Muscle of back (tissue), 3 donors: ENCODE measurements at regions not wholly inside any gene's neighbourhood (a gene's known extent, or its start where the extent isn't known, plus 50 kb on each side); places are given as distances from the start of the nearest gene placed in this dataset.

ENCODE experiments used
- DNase-seq, 3 donors: peaks; one replicate each; pipeline versions ENCODE4 v3.0.0 to v3.0.0-alpha.2; 2013

DNA sequence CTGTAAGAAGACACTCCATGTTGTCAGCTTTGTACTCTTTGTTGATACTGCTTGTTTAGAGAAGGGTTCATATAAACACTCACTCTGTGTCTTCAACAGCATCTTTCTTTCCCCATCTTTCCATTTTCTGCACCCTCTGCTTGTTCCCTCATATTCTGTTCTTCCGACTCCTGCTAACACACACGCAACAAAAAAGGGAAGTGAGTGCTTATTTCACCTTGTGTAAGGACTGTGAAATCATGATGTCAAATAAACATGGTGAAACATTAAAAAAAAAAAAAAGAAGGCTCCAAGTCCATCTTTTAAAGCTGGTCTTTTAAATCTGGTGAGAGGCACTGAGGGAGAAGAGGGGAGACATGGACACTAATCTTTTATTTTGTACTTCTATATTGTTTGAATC is 145.4 kb downstream of the RPAP3 start:
- no peak for DNase-seq

DNA sequence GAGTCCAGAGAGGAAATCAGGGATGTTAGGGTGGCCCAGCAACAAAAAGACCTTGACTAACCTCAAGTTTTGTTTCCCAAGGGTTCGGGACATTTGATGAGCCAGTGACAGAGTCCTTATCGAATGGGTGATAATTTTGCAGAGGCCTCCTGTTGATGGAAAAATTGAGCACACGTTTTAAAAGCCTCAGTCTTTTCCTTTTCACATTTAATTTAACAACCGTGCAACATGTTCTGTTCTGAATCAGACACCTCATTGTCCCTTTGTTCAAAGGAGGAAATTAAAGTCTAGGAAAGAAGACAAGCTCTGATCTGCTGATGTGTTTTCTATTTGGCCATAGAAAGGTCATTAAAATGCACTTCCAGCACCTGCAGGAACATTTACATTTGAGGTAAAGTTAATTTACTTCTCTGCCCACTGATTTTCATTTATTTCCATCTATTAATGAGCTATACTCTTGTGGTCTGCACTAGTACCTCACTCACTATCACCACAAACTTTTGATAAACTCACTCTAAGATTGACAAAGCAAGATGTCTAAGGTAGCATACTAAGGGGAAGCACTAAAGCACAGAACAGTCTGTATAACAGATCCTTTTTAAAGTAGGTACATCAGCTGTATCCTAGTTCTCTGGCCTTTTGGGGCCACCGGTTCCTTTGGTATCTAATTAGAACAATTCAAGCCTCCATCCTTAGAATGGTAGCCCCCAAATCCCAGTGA is 147.0 kb downstream of the RPAP3 start:
- DNase-seq, result no peak

DNA sequence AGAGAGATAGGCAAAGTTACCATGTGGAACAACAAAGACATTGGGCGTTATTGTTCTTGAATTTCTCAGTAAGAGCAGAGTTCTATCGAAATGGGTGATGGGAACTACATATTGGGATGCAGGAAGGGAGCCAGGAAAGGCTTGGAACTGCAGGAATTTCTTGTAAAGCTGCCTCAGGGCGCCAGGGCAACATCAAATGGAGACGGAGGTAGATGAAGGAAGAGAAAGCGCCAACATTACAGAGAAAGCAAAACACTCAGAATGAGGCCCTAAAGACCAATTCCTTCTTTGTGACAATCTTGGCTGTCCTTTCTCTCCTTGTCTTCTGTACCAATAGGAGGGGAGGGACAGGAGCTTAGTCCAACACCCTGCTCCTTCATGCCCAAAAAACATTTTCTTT is 148.4 kb downstream of the RPAP3 start:
- DNase-seq, result no peak

DNA sequence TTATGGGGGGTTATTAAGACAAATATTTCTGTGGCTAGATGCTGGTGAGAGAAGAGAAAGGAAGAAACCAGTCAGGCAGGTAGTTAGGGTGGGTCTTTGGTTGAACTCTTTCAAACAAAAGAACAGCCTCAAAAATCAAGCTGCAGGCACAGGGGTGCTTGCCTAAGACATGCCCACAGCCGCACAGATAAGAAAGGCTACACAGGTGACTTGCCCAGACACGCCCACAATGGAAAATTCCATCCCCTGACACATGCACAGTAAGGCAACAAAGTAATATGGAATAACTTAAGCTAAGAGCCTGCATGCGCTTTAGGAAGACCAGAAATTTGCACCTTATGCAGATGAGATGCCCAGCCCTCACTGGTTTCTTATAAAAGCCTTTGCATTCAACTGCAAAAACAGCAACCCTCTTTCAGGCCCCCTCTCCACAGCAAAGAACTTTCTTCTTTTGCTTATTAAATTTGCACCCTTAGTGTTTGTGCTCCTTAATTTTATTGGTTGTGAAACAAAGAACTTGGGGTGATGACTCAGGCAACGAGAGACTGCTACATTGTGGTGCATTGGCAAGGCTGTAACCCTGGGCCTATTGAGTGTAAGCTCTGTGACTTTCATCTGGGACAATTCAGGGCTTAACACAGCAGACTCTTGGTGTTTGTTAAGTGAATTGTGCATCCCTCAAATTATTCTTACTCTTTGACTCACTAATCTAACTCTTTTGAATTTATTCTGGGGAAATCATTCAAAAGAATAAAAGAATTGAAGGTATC is 149.4 kb downstream of the RPAP3 start:
- DNase-seq, result no peak

DNA sequence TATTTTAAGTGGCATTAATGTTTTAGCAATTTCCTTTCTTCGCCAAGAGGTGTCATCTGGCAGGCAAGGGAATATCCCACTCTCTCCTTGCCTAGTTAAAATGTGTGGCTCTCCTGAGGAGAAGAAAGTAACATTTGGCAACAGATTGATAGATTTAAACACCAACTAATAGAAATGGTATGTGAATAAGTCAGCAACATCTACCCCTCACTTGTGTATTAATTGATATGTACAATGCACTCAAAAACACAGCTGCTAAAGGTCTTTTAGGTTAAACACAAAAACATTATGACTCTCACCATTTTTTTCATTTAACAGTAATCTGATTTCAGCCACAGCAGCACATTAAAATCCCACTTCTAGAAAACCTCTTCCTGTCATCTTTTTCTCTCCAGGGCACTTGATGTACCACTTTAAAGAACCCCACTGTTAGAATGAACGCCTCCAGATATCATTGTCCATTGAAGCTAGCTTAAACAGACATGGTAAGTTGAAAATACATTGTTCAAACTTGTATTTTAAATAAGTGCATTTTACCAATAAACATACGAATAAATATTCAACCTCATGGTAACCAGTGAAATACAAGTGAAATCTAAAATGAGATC is 151.7 kb downstream of the RPAP3 start:
- DNase-seq, result no peak

DNA sequence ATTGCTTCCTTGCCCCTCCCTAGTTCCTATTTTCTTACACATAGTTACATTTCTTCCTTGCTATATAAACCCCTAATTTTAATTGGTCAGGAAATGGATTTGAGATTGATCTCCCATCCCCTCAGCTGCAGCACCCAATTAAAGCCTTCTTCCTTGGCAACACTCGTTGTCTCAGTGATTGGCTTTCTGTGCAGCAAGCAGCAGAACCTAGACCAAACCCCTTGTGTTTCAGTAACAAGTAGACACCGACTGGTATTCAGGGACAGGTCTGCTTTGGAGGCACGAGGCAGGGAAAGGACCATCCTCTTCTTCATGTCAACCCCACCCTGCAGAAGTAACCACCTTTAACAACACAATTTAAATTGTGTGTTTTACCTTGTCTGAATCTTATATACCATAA is 152.6 kb downstream of the RPAP3 start:
- no peak for DNase-seq

DNA sequence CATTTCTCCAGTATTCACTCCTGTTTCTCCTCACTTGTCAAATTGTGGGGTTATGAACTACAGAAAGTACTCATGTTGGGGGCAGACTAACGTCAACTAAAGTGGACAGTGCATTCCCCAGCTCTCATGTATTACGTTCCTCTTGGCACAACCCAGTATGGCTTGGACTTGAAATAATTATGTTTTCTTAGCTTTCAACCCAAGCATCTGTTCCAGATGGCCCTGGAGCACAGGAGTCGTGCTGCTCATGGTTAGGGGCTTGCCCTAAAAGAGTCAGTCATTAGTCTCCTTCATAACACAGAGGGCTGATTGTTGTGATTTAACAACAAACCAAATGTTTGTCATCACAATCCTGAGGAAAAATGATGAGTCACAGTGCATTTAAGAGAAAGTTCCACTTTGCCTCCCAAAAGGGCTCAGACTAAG is 154.4 kb downstream of the RPAP3 start:
- DNase-seq, result peak in 2 of 3 donors; percentile 5 to 9

DNA sequence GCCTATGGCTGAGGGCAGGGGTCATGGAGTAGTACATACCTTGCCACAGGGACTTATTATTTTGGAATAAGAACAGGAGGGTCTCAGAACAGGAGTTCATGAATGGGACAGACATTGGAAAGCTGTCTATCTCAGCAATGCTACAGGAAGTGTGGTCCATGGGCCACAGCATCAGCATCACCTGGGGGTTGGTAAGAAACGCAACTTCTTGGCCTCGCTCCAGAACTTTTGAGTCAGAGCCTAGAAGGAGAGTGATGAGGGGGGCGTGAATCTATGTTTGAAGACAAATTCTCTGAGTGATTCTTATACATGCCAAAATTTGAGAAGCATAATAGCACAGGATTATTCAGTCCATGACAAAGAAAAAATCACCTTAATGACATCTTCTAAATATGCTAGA is 156.6 kb downstream of the RPAP3 start:
- no peak for DNase-seq

DNA sequence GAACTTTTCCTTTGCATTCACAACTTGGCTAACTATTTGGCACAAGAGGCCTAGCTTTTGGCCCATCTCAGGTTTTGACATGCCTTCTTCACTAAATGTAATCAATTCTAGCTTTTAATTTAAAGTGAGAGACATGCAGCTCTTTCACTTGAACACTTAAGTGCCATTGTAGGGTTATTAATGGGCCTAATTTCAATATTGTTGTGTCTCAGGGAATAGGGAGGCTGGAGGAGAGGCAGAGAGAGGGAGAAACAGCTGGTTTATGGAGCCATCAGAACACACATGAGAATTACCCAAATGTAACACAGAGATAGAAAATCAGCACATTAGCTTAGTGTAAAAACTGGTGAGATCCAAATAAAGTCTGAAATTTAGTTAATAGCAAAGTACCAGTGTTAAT is 157.4 kb downstream of the RPAP3 start:
- no peak for DNase-seq

DNA sequence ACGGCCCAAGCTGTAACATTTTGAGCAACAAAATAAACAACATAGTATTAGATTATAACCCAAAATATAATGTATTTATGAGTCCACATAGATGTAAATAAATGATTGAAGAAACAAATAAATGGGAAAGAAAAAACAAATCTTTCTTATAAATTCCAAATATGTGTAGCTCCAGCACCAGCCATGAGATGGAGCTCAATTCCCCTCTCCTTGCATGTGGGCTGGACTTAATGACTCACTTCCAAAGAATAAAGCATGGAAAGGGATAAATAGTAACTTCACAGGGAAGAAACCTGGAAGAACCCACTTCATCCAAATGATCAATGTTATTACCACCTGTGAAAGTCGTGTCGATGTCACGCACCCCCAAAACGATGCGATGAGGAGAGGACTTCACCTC is 158.8 kb downstream of the RPAP3 start:
- no peak for DNase-seq

DNA sequence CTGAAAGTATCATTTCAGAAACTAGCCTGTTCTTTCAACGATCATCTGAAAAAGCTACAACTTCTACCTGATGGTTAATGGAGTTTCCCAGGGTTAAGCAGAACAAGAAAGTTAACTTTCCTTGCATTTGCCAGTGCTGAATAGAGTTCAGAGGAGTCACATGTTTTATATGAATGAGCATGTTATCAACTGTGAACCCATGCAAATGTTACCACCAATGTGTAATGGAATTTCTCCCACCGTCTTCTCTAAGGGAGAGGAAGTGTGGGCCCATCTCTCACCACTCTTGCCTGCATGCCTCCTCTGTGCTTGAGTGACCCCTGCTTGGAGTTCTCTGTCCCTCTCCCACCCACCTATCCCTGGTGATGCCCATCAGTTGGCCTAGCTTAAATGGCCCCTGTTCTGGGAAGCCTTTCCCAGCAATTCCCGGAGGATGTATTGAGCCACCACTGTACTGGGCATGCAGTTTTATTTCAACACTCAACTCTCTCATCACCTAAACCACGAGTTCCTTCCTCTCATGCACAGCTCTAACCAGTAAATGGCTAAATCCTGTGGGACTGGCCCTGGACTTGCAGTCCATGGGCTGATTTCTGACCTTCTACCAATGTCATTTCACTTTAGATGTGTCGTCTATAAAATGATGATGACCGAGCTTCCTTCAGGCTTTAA is 159.8 kb downstream of the RPAP3 start:
- no peak for DNase-seq

DNA sequence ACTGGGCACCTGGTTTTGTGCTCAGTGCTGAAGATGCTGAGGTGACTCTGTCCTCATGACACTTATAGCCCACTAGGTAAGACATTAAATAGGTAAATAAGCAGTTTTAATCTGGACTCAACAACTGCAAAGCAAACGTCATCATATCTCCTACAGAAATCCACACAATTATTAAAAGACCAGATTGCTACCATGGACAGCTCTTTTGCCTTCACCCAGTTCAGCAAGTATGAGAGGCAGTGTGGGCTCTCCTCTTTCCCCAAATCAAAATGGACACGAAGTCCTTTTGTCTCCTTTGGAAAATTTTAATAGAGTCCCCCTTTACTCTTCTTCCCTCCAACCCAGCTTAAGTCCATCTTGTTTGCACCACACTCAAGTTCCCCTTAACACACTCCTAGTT is 171.1 kb downstream of the RPAP3 start:
- peak in 1 of 3 donors; percentile 2 for DNase-seq

DNA sequence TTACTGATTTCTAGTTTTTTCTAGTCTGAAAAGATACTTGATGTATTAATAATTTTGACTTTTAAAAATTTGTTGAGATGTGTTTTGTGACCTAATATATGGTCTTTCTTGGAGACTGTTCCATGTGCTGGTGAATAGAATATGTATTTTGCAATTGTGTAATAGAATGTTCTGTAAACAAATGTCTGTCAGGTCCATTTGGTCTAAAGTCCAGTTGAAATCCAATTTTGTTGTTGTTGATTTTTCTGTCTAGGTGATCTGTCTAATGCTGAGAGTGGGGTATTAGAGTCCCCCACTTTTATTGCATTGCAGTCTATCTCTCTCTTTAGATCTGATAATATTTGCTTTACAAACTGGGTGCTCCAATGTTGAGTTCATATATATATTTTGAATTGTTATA is 175.8 kb downstream of the RPAP3 start:
- no peak for DNase-seq

DNA sequence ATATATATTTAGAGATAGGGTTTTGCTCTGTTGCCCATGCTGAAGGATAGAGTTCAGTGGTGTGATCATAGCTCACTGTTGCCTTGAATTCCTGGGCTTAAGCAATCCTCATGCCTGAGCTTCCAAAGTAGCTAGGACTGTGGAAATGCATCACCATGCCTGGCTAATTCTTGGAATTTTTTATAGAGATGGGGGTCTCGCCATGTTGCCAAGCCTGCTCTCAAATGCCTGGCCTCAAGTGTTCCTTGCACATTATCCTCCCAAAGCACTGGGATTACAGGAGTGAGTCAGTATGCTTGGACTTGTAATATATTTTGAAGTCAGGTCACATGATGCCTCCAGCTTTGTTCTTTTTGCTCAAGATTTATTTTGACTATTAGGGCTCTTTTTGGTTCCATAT is 178.0 kb downstream of the RPAP3 start:
- DNase-seq, result no peak

DNA sequence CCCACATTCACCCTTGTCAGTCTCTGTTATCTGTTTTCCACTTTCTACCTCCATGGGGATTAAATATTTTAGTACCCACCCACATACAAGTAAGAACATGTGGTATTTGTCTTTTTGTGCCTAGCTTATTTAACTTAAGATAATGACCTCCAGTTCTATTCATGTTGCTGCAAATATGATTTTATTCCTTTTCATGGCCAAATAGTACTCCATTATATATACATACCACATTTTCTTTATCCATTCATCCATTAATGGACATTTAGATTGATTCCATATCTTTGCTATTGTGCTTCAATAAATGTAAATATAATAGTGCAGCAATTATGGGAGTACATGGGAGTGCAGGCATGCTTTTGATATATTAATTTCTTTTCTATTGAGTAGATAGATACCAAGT is 185.8 kb downstream of the RPAP3 start:
- no peak for DNase-seq

DNA sequence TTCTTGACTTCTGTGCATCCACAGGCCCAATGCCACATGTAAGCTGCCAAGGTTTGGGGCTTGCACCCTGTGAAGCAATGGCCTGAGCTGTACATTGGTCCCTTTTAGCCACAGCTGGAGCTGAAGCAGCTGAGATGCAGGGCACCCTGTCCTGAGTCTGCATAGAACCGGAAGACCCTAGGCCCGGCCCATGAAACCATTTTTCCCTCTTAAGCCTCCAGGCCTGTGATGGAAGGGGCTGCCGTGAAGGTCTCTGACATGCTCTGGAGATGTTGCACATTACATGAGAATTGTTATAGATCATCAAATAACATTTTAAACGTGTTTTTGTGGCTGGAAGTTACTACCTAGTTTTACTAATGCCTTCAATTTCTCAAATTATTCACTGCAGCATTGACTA is 188.7 kb downstream of the RPAP3 start:
- DNase-seq, result no peak

DNA sequence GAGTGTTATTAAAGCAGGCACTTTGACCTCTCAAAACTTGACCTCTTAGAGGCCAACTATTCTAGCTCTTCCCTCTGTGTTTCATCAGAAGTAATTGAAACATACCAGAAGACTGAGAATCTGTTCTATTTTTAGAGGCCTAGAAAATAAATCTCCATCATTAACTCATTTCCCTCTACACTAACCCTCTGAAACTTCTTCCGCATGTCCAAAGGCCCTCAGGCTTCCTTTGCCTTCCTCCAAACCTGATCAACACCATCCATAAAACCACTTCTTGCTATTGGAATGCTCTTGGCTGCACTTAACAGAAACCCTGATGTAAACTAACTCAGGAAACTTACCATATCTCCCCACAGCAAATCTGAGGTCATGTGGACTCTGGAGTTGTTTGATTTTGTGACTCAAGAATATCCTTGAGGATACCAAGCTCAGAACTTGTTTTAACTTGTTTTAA is 196.4 kb downstream of the RPAP3 start:
- peak in 1 of 3 donors; percentile 37 for DNase-seq

DNA sequence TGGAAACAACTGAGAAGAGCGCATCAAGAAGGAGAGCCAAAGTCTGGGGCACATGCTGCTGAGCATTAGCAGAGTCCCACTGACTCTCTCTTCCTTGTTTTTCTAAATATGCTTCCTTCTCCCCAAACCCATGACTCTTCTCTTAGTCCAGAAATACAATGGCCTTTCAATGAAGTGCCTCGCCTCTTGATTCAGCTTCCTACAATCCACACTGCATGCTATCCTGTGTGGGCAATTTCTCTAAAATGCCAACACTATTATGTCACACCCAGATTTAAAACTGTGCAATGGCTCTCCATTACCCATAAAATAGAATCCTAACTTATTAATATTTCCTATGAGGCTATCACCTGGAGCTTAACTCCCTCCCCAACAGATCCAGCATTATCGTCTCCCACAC is 198.6 kb downstream of the RPAP3 start:
- DNase-seq, result no peak

DNA sequence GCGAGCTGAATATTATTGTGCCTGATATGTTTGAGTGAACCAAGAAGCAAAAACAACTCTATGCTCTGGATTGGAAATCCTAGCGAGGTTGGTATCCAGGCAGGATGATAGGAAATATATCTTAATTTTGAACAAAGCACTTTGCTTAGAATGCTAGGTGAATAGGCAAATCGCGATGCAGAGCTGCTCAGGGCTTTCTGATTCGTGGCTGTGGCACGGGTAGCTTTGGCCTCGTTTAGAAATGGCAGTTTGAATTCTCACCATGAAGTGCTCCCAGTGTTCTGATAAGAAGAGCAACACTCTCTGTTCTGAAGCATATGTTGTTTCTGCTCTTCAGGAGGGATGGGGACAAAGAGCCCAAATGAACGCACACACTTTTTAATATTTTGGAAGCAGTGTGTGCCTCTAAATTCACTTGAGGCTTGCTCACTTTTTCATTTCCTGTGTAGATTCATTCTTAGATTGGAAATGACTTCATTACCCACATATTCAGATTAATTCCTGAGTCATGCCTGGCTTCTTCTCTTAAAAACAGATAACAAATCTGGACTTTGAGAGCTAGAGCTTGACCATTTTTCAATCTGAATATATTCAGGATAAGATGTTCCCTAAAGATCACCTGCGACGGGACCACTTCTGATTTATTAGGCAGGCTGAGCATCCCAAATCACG is 200.9 kb downstream of the RPAP3 start:
- peak in 1 of 3 donors; percentile 48 for DNase-seq

DNA sequence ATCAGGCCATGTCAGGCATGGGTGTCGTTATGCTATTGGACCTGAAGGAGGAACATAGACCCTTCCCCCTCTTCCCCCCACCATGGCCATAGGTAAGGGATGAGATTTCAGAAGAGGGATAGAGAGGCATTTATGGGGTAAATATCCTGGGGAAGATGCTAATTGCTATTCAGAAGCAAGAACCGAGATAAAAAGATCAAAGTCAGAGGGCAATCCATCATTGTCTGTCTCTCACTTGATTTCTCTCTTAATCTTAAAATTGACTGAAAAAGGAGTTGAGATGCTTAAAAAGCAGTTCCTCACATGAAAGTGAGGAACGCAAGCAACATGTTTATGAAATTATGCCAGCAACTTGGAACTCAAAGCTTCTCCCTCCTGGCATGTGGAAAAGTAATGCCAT is 212.0 kb downstream of the RPAP3 start:
- no peak for DNase-seq

DNA sequence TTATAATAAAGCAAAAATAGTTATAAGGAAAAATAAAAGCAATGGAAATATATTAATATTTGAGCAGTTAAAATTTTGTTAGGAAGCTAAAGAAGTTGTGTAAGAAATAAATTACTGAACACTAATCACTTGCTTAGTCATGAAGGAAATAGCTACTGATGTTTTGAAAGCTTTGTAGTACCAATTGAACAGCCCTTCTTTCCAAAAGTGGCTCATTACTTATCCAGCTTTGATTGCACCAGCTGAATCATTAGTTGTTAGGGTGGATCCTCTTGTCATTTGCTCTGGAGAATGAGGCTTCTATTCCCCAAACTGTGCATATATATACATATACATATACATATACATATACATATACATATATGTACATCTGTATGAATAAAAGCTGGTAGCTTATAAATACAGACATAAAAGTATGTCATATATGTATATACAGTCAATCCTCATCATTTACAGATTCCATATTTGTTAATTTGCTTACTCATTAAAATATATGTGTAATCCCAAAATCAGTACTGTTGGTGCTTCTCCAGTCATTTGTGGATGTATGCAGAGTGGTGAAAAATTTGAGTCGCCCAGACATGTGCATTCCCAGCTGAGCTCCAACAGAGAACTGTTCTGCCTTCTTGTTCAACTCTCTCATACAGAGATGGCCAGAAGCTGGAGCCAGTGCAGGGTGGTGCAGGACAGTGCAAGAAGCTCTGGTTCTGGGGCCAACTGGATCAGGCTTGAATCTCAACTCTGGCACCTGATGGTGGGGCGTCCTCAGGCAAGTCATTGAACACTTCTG is 214.1 kb downstream of the RPAP3 start:
- DNase-seq, result no peak
